Caco-2 (cell line): ENCODE measurements at regions not wholly inside any gene's neighbourhood (a gene's known extent, or its start where the extent isn't known, plus 50 kb on each side); places are given as distances from the start of the nearest gene placed in this dataset.
A peak's percentile ranks its signal among the peaks of the same experiment; 100 is the strongest.

Experiments used
- BruUV-seq: library from RNA; stranded (reverse); fragments of 400-500 nt; replicated peaks from 2 replicates; lab custom pipeline; 2021; lab: Mats Ljungman, UMichigan
- CTCF ChIA-PET: fragments of 300-600 bp; sonication (Branson Sonifier 250); formaldehyde crosslinking; loops from one replicate; lab custom pipeline; 2022; ENCODE audit warnings: antibody characterized with exemption; lab: Charles Lee
- POLR2A ChIA-PET: fragments of 300-600 bp; sonication (Branson Sonifier 250); formaldehyde crosslinking; loops from one replicate; lab custom pipeline; 2022; ENCODE audit warnings: antibody characterized with exemption; lab: Charles Lee
- DNase-seq, 2 experiments: peaks; one replicate each; pipeline versions ENCODE4 v3.0.0 to v3.0.0-alpha.2; 2020 to 2022
- H3K27me3 ChIP-seq: replicated peaks from 2 replicates; pipeline ENCODE4 v1.6.0; 2011; ENCODE audit warnings: low read length; ENCODE audit not compliant: control insufficient read depth, insufficient read depth
- H3K36me3 ChIP-seq: 2 replicates; pipeline ENCODE4 v1.5.1; 2011; ENCODE audit warnings: low read length; ENCODE audit not compliant: control insufficient read depth, insufficient read depth
- H3K4me1 ChIP-seq: fragments of 250-450 bp; sonication (Bioruptor Pico); 2 replicates; pipeline ENCODE4 v1.5.1; 2020; ENCODE audit warnings: mild to moderate bottlenecking
- H3K4me3 ChIP-seq: 2 replicates; pipeline ENCODE4 v1.5.1; 2011; ENCODE audit warnings: low read depth, mild to moderate bottlenecking, control low read depth, low read length
- H3K9me3 ChIP-seq: fragments of 250-450 bp; sonication (Bioruptor Pico); 2 replicates; pipeline ENCODE4 v1.5.1; 2020; ENCODE audit warnings: mild to moderate bottlenecking, moderate library complexity
- H3K27ac Mint-ChIP-seq: one replicate; pipeline ENCODE4 v1.8.0; 2022; ENCODE audit warnings: mixed read lengths; ENCODE audit not compliant: unreplicated experiment
- H3K27me3 Mint-ChIP-seq: one replicate; pipeline ENCODE4 v1.8.0; 2022; ENCODE audit warnings: mixed read lengths; ENCODE audit not compliant: insufficient read depth, unreplicated experiment
- H3K36me3 Mint-ChIP-seq: one replicate; pipeline ENCODE4 v1.8.0; 2022; ENCODE audit warnings: mild to moderate bottlenecking, mixed read lengths; ENCODE audit not compliant: insufficient read depth, unreplicated experiment
- H3K4me1 Mint-ChIP-seq: one replicate; pipeline ENCODE4 v1.8.0; 2022; ENCODE audit warnings: low read depth, mixed read lengths; ENCODE audit not compliant: unreplicated experiment
- H3K4me3 Mint-ChIP-seq: one replicate; pipeline ENCODE4 v1.8.0; 2022; ENCODE audit warnings: mild to moderate bottlenecking, moderate library complexity, mixed read lengths; ENCODE audit not compliant: unreplicated experiment
- H3K9me3 Mint-ChIP-seq: one replicate; pipeline ENCODE4 v1.8.0; 2022; ENCODE audit warnings: mixed read lengths; ENCODE audit not compliant: unreplicated experiment
- CTCF ChIP-seq, 2 experiments: fragments of 200-600 bp in 1 of 2; IDR thresholded peaks; 1 replicate in 1 of 2; 2 replicates in 1 of 2; pipeline versions ENCODE4 v1.5.1 to v1.8.0; 2011 to 2022; ENCODE audit warnings: antibody characterized with exemption in 1 of 2, control low read depth in 1 of 2, inconsistent platforms in 1 of 2, low read depth in 1 of 2, low read length in 1 of 2, mild to moderate bottlenecking in 1 of 2, moderate library complexity in 1 of 2; ENCODE audit not compliant: insufficient read depth in 1 of 2, severe bottlenecking in 1 of 2, unreplicated experiment in 1 of 2
- intact Hi-C: fragments of 100-400 bp; cut with micrococcal nuclease; formaldehyde crosslinking; loops from one replicate; pipeline ENCODE4 v1.10.0; 2022; ENCODE audit not compliant: unreplicated experiment

GRCh38 chr9:110142253-110142652 is 65.7 kb downstream of the C9orf152 start:
- CTCF ChIA-PET: interaction anchor here (0.8 kb wide), 2 partner anchors 173 to 239 kb away, joined by 3 to 6 read pairs; no protein-coding TSS in a partner anchor
- Mint-ChIP-seq H3K9me3 (no peaks in the 10 kb centered on the region), H3K4me1 (peaks cover 35% of the 10 kb centered on the region), H3K27me3 (no peaks in the 10 kb centered on the region), H3K36me3 (peaks cover 100% of the 10 kb centered on the region), H3K4me3 (no peak overlapping the region), H3K27ac (peak overlapping the region; percentile 30)
- DNase-seq: no peak
- no peaks in the 10 kb centered on the region for H3K9me3 ChIP-seq
- H3K4me1 ChIP-seq: peaks cover 7% of the 10 kb centered on the region; the same call in 1 of the 2 replicates
- POLR2A ChIA-PET: interaction anchor here (0.9 kb wide), 1 partner anchor 17 kb away, joined by 4 read pairs; no protein-coding TSS in a partner anchor
- no TSS peak for BruUV-seq
- H3K36me3 ChIP-seq: no peaks in the 10 kb centered on the region; the same call in 1 of the 2 replicates
- H3K27me3 ChIP-seq: no peaks in the 10 kb centered on the region
- H3K4me3 ChIP-seq: no peak overlapping the region
- intact Hi-C loops: no loop called here
- TF ChIP-seq CTCF (IDR thresholded peaks at IDR 0.05; ENCODE audit: insufficient read depth in 1 of 2, low read depth in 1 of 2, low read length in 1 of 2, severe bottlenecking in 1 of 2, unreplicated experiment in 1 of 2): no peak

DNA sequence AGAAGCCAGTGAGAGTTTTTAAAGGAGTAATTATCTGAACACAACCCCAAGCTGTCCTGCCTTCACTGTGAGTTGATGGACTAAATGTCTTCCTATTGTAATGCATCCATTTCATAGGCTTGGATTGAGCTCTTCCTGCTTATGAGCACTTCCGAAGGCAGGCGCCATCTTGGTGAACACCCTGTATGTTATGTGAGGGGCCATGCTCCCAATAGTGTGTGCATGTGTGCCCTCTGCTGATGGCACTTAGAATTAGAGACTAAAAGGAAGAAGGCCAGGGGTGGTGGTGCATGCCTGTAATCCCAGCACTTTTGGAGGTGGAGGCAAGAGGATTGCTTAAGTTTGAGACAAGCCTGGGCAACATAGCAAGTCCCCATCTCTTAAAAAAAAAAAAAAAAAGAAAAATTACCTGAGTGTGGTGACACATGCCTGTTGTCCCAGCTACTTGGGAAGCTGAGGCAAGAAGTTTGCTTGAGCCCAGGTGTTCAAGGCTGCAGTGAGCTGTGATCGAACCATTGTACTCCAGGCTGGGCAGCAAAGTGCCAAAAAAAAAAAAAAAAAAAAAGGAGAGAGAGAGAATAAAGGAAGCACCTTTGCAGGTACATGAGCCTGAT is 65.0 kb downstream of the C9orf152 start:
- Histone ChIP-seq H3K27me3 (no peaks in the 10 kb centered on the region), H3K9me3 (no peaks in the 10 kb centered on the region), H3K36me3 (no peaks in the 10 kb centered on the region; the same call in 1 of the 2 replicates), H3K4me3 (no peak overlapping the region), H3K4me1 (peaks cover 7% of the 10 kb centered on the region; the same call in 1 of the 2 replicates)
- H3K27ac Mint-ChIP-seq: peak overlapping the region; percentile 30
- no peaks in the 10 kb centered on the region for H3K27me3 Mint-ChIP-seq
- DNase-seq: peak in 1 of 2 experiments; percentile 41
- intact Hi-C loops: no loop called here
- no TSS peak for BruUV-seq
- POLR2A ChIA-PET: interaction anchor here (0.5 to 0.9 kb wide), 3 partner anchors 18 to 99 kb away, joined by 4 to 7 read pairs (median 6); no protein-coding TSS in a partner anchor
- TF ChIP-seq CTCF (IDR thresholded peaks at IDR 0.05; ENCODE audit: insufficient read depth in 1 of 2, low read depth in 1 of 2, low read length in 1 of 2, severe bottlenecking in 1 of 2, unreplicated experiment in 1 of 2): no peak
- H3K36me3 Mint-ChIP-seq: peaks cover 100% of the 10 kb centered on the region
- H3K9me3 Mint-ChIP-seq: no peaks in the 10 kb centered on the region
- CTCF ChIA-PET: interaction anchor here (0.8 to 1.3 kb wide), 3 partner anchors 174 to 240 kb away, joined by 3 to 6 read pairs (median 3); no protein-coding TSS in a partner anchor
- H3K4me1 Mint-ChIP-seq: peaks cover 37% of the 10 kb centered on the region
- H3K4me3 Mint-ChIP-seq: no peak overlapping the region

GRCh38 chr9:110143485-110143884 is 64.5 kb downstream of the C9orf152 start:
- intact Hi-C loops: no loop called here
- POLR2A ChIA-PET: interaction anchor here (0.5 to 0.9 kb wide), 3 partner anchors 18 to 100 kb away, joined by 3 to 7 read pairs (median 6); no protein-coding TSS in a partner anchor
- no TSS peak for BruUV-seq
- no peak for TF ChIP-seq CTCF (IDR thresholded peaks at IDR 0.05; ENCODE audit: insufficient read depth in 1 of 2, low read depth in 1 of 2, low read length in 1 of 2, severe bottlenecking in 1 of 2, unreplicated experiment in 1 of 2)
- peaks cover 42% of the 10 kb centered on the region for H3K4me1 Mint-ChIP-seq
- no peaks in the 10 kb centered on the region for H3K27me3 Mint-ChIP-seq
- no peaks in the 10 kb centered on the region; the same call in 1 of the 2 replicates for H3K36me3 ChIP-seq
- DNase-seq: no peak
- no peak overlapping the region for H3K4me3 ChIP-seq
- H3K4me3 Mint-ChIP-seq: no peak overlapping the region
- CTCF ChIA-PET: interaction anchor here (0.9 to 1.3 kb wide), 2 partner anchors 71 to 240 kb away, joined by 3 read pairs; no protein-coding TSS in a partner anchor
- no peaks in the 10 kb centered on the region for H3K9me3 Mint-ChIP-seq
- peaks cover 100% of the 10 kb centered on the region for H3K36me3 Mint-ChIP-seq
- H3K9me3 ChIP-seq: no peaks in the 10 kb centered on the region
- H3K27me3 ChIP-seq: no peaks in the 10 kb centered on the region
- H3K27ac Mint-ChIP-seq: peak overlapping the region; percentile 30
- H3K4me1 ChIP-seq: peaks cover 7% of the 10 kb centered on the region; the same call in 1 of the 2 replicates
